ENCODE measurements at regions not wholly inside any gene's neighbourhood (a gene's known extent, or its start where the extent isn't known, plus 50 kb on each side); places are given as distances from the start of the nearest gene placed in this dataset.

- DNase-seq: no peak
These were observed 276.3 kb downstream of the GPR37 start for GRCh38 chr7:124489082-124489819.

- DNase-seq: no peak
These were observed 283.4 kb downstream of the GPR37 start for GRCh38 chr7:124482229-124482628.

- no peak for DNase-seq
These were observed 284.7 kb downstream of the GPR37 start for GRCh38 chr7:124480821-124481290.

GRCh38 chr7:124480036-124480820 lies 285.4 kb downstream of the GPR37 start:
- DNase-seq: no peak

GRCh38 chr7:124462249-124462648 lies 303.3 kb downstream of the GPR37 start:
- DNase-seq: no peak

GRCh38 chr7:124460555-124460954 lies 305.0 kb downstream of the GPR37 start:
- DNase-seq: no peak

- no peak for DNase-seq
These were observed 305.5 kb downstream of the GPR37 start for GRCh38 chr7:124460056-124460450.

- no peak for DNase-seq
These were observed 306.2 kb downstream of the GPR37 start for GRCh38 chr7:124459101-124460055.

- no peak for DNase-seq
These were observed 307.8 kb downstream of the GPR37 start for GRCh38 chr7:124457841-124458240.

GRCh38 chr7:124456286-124456685 lies 309.3 kb downstream of the GPR37 start:
- DNase-seq: no peak

- DNase-seq: no peak
These were observed 313.4 kb downstream of the GPR37 start for GRCh38 chr7:124452186-124452585.

- DNase-seq: no peak
These were observed 315.7 kb downstream of the GPR37 start for GRCh38 chr7:124449896-124450295.

GRCh38 chr7:124444696-124445480 lies 320.7 kb downstream of the GPR37 start:
- DNase-seq: no peak

- no peak for DNase-seq
These were observed 321.8 kb downstream of the GPR37 start for GRCh38 chr7:124443762-124444161.

- DNase-seq: no peak
These were observed 325.5 kb downstream of the GPR37 start for GRCh38 chr7:124440081-124440480.

- DNase-seq: no peak
These were observed 333.5 kb downstream of the GPR37 start for GRCh38 chr7:124432009-124432578.

GRCh38 chr7:124429923-124430322 lies 335.7 kb downstream of the GPR37 start:
- DNase-seq: no peak

GRCh38 chr7:124428781-124429180 lies 336.8 kb downstream of the GPR37 start:
- no peak for DNase-seq

GRCh38 chr7:124426621-124427020 lies 339.0 kb downstream of the GPR37 start:
- DNase-seq: no peak

- DNase-seq: no peak
These were observed 341.7 kb downstream of the GPR37 start for GRCh38 chr7:124423863-124424262.

- no peak for DNase-seq
These were observed 343.5 kb downstream of the GPR37 start for GRCh38 chr7:124422081-124422480.

- DNase-seq: no peak
These were observed 345.2 kb downstream of the GPR37 start for GRCh38 chr7:124420367-124420766.
